K562 (cell line): ENCODE measurements at regions not wholly inside any gene's neighbourhood (a gene's known extent, or its start where the extent isn't known, plus 50 kb on each side); places are given as distances from the start of the nearest gene placed in this dataset.

ENCODE experiments used
- ATAC-seq: fragments of 200-7000 bp; cut with Tn5 transposase; 3 replicates; pipeline ENCODE4 v1.9.1; 2020; ENCODE audit warnings: moderate library complexity
- BruUV-seq: library from RNA; stranded (reverse); fragments of 400-500 nt; replicated peaks from 2 replicates; lab custom pipeline; 2021; lab: Mats Ljungman, UMichigan
- CTCF ChIA-PET: fragments of 300-600 bp; formaldehyde crosslinking; extraction: SDS; loops from one replicate; lab custom pipeline; 2021; ENCODE audit warnings: low intra/inter-chr PET ratio; lab: Yijun Ruan, JAX
- POLR2A ChIA-PET: fragments of 300-600, 350-650 bp; sonication (Branson Sonifier 250); formaldehyde crosslinking; extraction: SDS; loops from one replicate; lab custom pipeline; 2021; ENCODE audit warnings: antibody characterized with exemption, inconsistent platforms; lab: Yijun Ruan, JAX
- DNase-seq, 4 experiments: peaks; one replicate each; pipeline versions ENCODE4 v3.0.0 to v3.0.0-alpha.2; 2011 to 2018; ENCODE audit warnings: low spot score in 3 of 4, mixed read lengths in 3 of 4; ENCODE audit errors: extremely low read depth in 1 of 4
- FAIRE-seq: peaks from 2 replicates; lab custom pipeline; 2011; peaks lifted over from hg19 to GRCh38; lab: Jason Lieb, UNC
- H2AFZ ChIP-seq: 2 replicates; pipeline ENCODE4 v1.6.0; 2011; ENCODE audit warnings: low read depth, low read length, control low read depth, inconsistent platforms
- H3K27ac ChIP-seq: fragments of 200-600 bp; 3 replicates; pipeline ENCODE4 v1.8.0; 2011; ENCODE audit warnings: low read depth, mild to moderate bottlenecking, control low read depth, inconsistent platforms, low read length, moderate library complexity, mixed read lengths; ENCODE audit errors: extremely low read depth
- H3K27me3 ChIP-seq, 2 experiments: fragments of 300-600 bp in 1 of 2; 2 replicates in 1 of 2; 3 replicates in 1 of 2; pipeline versions ENCODE4 v1.6.0 to v1.8.0; 2011; ENCODE audit warnings: inconsistent platforms in 2 of 2, low read length in 2 of 2, mild to moderate bottlenecking in 1 of 2, mixed read lengths in 1 of 2, moderate library complexity in 1 of 2; ENCODE audit not compliant: control insufficient read depth in 2 of 2, insufficient read depth in 2 of 2
- H3K36me3 ChIP-seq: fragments of 300-600 bp; 3 replicates; pipeline ENCODE4 v1.8.0; 2011; ENCODE audit warnings: mild to moderate bottlenecking, low read length, inconsistent platforms; ENCODE audit not compliant: control insufficient read depth, insufficient read depth
- H3K4me1 ChIP-seq, 2 experiments: fragments of 200-600 bp in 1 of 2; replicated peaks in 1 of 2; 2 replicates in 1 of 2; 3 replicates in 1 of 2; pipeline versions ENCODE4 v1.5.1 to v1.8.0; 2011; ENCODE audit warnings: inconsistent platforms in 2 of 2, low read length in 2 of 2, mild to moderate bottlenecking in 1 of 2, mixed read lengths in 1 of 2, moderate library complexity in 1 of 2; ENCODE audit not compliant: control insufficient read depth in 2 of 2, insufficient read depth in 2 of 2
- H3K4me2 ChIP-seq: 2 replicates; pipeline ENCODE4 v1.6.1; 2011; ENCODE audit warnings: low read length, control low read depth, inconsistent platforms, mixed read lengths; ENCODE audit not compliant: insufficient read depth
- H3K4me3 ChIP-seq: fragments of 200-600 bp; sonication (generic), shearing (Covaris generic); 2 replicates; pipeline ENCODE4 v1.5.1; 2016; ENCODE audit warnings: control low read depth, inconsistent platforms
- H3K79me2 ChIP-seq: fragments of 200-600 bp; 3 replicates; pipeline ENCODE4 v1.8.0; 2011; ENCODE audit warnings: low read length, inconsistent platforms; ENCODE audit not compliant: control insufficient read depth, insufficient read depth
- H3K9ac ChIP-seq, 2 experiments: 2 replicates each; pipeline versions ENCODE4 v1.6.0 to v1.6.1; 2011; ENCODE audit warnings: low read depth in 2 of 2, low read length in 2 of 2, control low read depth in 1 of 2, inconsistent platforms in 1 of 2, mild to moderate bottlenecking in 1 of 2, mixed read lengths in 1 of 2; ENCODE audit not compliant: insufficient read depth in 1 of 2
- H3K9me1 ChIP-seq: one replicate; pipeline ENCODE4 v1.6.0; 2011; ENCODE audit warnings: inconsistent platforms, mild to moderate bottlenecking, low read length, moderate library complexity; ENCODE audit not compliant: control insufficient read depth, insufficient read depth
- H3K9me3 ChIP-seq: replicated peaks from 2 replicates; pipeline ENCODE4 v1.5.1; 2011; ENCODE audit warnings: low read depth, low read length, inconsistent platforms; ENCODE audit not compliant: control insufficient read depth, insufficient read depth
- H4K20me1 ChIP-seq: replicated peaks from 2 replicates; pipeline ENCODE4 v1.6.1; 2011; ENCODE audit warnings: low read length, inconsistent platforms, mixed read lengths; ENCODE audit not compliant: control insufficient read depth, insufficient read depth
- ATF3 ChIP-seq, 2 experiments: fragments of 450-650 bp in 1 of 2; sonication (generic) in 1 of 2; formaldehyde crosslinking in 1 of 2; IDR thresholded peaks in 1 of 2; conservative IDR thresholded peaks in 1 of 2; 2 replicates each; pipeline versions ENCODE4 v1.6.1 to v1.8.1; 2016 to 2023; ENCODE audit warnings: mild to moderate bottlenecking in 2 of 2, moderate library complexity in 2 of 2, inconsistent platforms in 1 of 2, missing genetic modification reagents in 1 of 2
- CAMTA2 ChIP-seq: fragments of 250-450 bp; sonication (Bioruptor Pico); conservative IDR thresholded peaks from 2 replicates; pipeline ENCODE4 v1.5.1; 2022
- MAFK ChIP-seq: IDR thresholded peaks from 2 replicates; pipeline ENCODE4 v1.6.1; 2011; ENCODE audit warnings: low read length, improper control_type of control experiment
- MTF1 ChIP-seq: fragments of 250-450 bp; sonication (Bioruptor Pico); IDR thresholded peaks from 2 replicates; pipeline ENCODE4 v1.9.0; 2021; ENCODE audit warnings: moderate library complexity, mild to moderate bottlenecking, inconsistent platforms, borderline replicate concordance
- RHOXF2B ChIP-seq: fragments of 250-450 bp; sonication (Bioruptor Pico); conservative IDR thresholded peaks from 2 replicates; pipeline ENCODE4 v1.5.1; 2021
- ZNF583 ChIP-seq: fragments of 250-450 bp; sonication (Bioruptor Pico); IDR thresholded peaks from 2 replicates; pipeline ENCODE4 v1.4.0; 2020
- WGBS: fragments of 100-300 bp; shearing (Covaris generic); methylation state at CpG from one replicate; pipeline ENCODE4 v1.1.6; 2016; ENCODE audit warnings: low coverage, mixed read lengths; ENCODE audit not compliant: insufficient coverage; ENCODE audit errors: missing lambda C conversion rate; 5-methylcytosine and 5-hydroxymethylcytosine counted together
- in situ Hi-C: fragments of 300-500 bp; cut with MboI; formaldehyde crosslinking; loops from 4 replicates; pipeline ENCODE4 v1.15.0; 2018; ENCODE audit warnings: inconsistent platforms, mixed read lengths
- intact Hi-C: fragments of 100-400 bp; cut with micrococcal nuclease; formaldehyde crosslinking; loops from 2 replicates; pipeline ENCODE4 v1.14.2; 2022
- TF ChIP-seq, protein P1 (sequence below): sonication (generic); formaldehyde crosslinking; IDR thresholded peaks from 2 replicates; pipeline ENCODE4 v1.8.1; 2023; ENCODE audit warnings: mild to moderate bottlenecking, missing genetic modification reagents

GRCh38 chr4:156581282-156582063 lies 390.1 kb downstream of the PDGFC start:
- CTCF ChIA-PET = no interaction called here
- in situ Hi-C loops = no loop called here
- intact Hi-C loops = no loop called here
- Histone ChIP-seq H3K36me3 (no peaks in the 10 kb centered on the region), H3K9me3 (no peaks in the 10 kb centered on the region), H2AFZ (no peak overlapping the region), H3K79me2 (no peaks in the 10 kb centered on the region), H3K4me3 (no peak overlapping the region), H3K9me1 (no peaks in the 10 kb centered on the region), H3K27me3 (no peaks in the 10 kb centered on the region), H4K20me1 (no peaks in the 10 kb centered on the region), H3K27ac (no peak overlapping the region), H3K4me2 (no peak overlapping the region), H3K9ac (no peak overlapping the region), H3K4me1 (no peaks in the 10 kb centered on the region)
- ATAC-seq (no peak), DNase-seq (no peak), FAIRE-seq (no peak)
- WGBS = 0% methylated on average over 3 of the region's 3 CpGs
- no TSS peak for BruUV-seq
- POLR2A ChIA-PET = no interaction called here
- no peak for TF ChIP-seq ATF3 (IDR thresholded peaks at IDR 0.05)
- TF ChIP-seq ATF3 (CRISPR knock-in tag; conservative IDR thresholded peaks at IDR 0.05) = no peak
- no peak for TF ChIP-seq CAMTA2 (CRISPR knock-in tag)

DNA sequence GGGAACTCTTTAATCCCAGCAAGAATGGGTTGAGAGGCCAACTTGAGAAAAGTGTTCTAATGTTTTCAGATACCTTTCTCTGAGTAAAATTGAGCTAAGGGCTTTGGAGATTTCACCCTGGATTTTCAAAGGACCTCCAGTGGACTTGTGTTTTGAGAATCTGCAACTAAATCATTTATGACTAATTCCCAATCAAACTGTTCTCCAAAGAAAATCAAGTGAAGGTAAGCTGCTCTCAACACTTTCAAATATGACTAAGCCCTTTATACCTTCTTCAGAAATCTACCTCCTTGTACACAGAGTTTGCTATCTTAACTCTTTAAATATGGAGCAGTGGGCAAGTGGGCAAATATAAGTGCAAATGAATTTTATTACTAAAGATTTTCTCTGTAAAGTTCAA lies 392.9 kb downstream of the PDGFC start:
- intact Hi-C loops (no loop called here), in situ Hi-C loops (no loop called here)
- FAIRE-seq (no peak), ATAC-seq (no peak), DNase-seq (no peak)
- no TSS peak for BruUV-seq
- H3K9ac ChIP-seq = no peak overlapping the region
- H3K9me1 ChIP-seq = no peaks in the 10 kb centered on the region
- no peak overlapping the region for H3K4me3 ChIP-seq
- no peaks in the 10 kb centered on the region for H3K27me3 ChIP-seq
- no peak overlapping the region for H2AFZ ChIP-seq
- H3K36me3 ChIP-seq = no peaks in the 10 kb centered on the region
- no peaks in the 10 kb centered on the region for H4K20me1 ChIP-seq
- POLR2A ChIA-PET = no interaction called here
- CTCF ChIA-PET = no interaction called here
- no peak overlapping the region for H3K27ac ChIP-seq
- no peaks in the 10 kb centered on the region for H3K9me3 ChIP-seq
- H3K4me1 ChIP-seq = no peaks in the 10 kb centered on the region
- no peaks in the 10 kb centered on the region for H3K79me2 ChIP-seq
- no peak overlapping the region for H3K4me2 ChIP-seq
- TF ChIP-seq RHOXF2B (CRISPR knock-in tag) (no peak), MAFK (no peak), ZNF583 (no peak), ATF3 (IDR thresholded peaks at IDR 0.05) (no peak), ATF3 (CRISPR knock-in tag; conservative IDR thresholded peaks at IDR 0.05) (no peak), MTF1 (CRISPR knock-in tag) (no peak)
- TF ChIP-seq, protein P1, sequence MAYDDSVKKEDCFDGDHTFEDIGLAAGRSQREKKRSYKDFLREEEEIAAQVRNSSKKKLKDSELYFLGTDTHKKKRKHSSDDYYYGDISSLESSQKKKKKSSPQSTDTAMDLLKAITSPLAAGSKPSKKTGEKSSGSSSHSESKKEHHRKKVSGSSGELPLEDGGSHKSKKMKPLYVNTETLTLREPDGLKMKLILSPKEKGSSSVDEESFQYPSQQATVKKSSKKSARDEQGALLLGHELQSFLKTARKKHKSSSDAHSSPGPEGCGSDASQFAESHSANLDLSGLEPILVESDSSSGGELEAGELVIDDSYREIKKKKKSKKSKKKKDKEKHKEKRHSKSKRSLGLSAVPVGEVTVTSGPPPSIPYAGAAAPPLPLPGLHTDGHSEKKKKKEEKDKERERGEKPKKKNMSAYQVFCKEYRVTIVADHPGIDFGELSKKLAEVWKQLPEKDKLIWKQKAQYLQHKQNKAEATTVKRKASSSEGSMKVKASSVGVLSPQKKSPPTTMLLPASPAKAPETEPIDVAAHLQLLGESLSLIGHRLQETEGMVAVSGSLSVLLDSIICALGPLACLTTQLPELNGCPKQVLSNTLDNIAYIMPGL (CRISPR knock-in tag) = no peak
